ENCODE measurements at regions not wholly inside any gene's neighbourhood (a gene's known extent, or its start where the extent isn't known, plus 50 kb on each side); places are given as distances from the start of the nearest gene placed in this dataset.
"Not testable (repeated sequence)": the region's sequence is repeated elsewhere in the genome, so short reads cannot be mapped to it uniquely, and the experiment has no call there.

DNA sequence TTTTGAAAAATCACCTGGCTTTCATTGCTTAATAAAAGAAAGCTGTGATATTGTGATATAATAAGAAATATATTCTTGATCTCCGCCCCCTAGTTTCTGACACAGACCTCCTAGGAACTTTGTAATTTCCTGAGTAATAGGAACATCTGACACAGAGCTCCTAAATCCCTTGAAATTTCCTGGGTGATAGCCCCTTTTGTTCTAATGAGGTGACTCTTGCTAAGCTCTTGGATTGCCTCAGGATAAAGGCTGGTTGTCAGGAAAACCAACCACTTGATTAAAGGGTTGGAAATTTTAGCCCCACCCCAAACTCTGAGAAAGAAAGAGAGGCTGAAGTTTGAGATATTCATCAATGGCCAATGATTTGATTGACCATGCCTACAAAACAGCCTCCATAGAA is 326.4 kb upstream of the KIF2B start:
- Mint-ChIP-seq H3K4me3 (no peak overlapping the region), H3K27me3 (no peaks in the 10 kb centered on the region), H3K27ac (no peak overlapping the region), H3K36me3 (ENCODE audit: low read depth) (no peaks in the 10 kb centered on the region), H3K9me3 (peaks cover 19% of the 10 kb centered on the region), H3K4me1 (no peaks in the 10 kb centered on the region)
- no peak for ATAC-seq
- no peak for DNase-seq

- Mint-ChIP-seq H3K27ac (no peak overlapping the region), H3K9me3 (peaks cover 11% of the 10 kb centered on the region), H3K4me1 (no peaks in the 10 kb centered on the region), H3K36me3 (ENCODE audit: low read depth) (no peaks in the 10 kb centered on the region), H3K4me3 (no peak overlapping the region), H3K27me3 (no peaks in the 10 kb centered on the region)
- DNase-seq (no peak), ATAC-seq (no peak)
These were observed 330.2 kb upstream of the KIF2B start for GRCh38 chr17:53492532-53492931.

GRCh38 chr17:53490447-53490968 is 332.2 kb upstream of the KIF2B start:
- no peak for DNase-seq
- no peaks in the 10 kb centered on the region for H3K27me3 Mint-ChIP-seq
- no peaks in the 10 kb centered on the region for H3K4me1 Mint-ChIP-seq
- H3K27ac Mint-ChIP-seq: no peak overlapping the region
- H3K9me3 Mint-ChIP-seq: peaks cover 11% of the 10 kb centered on the region
- H3K4me3 Mint-ChIP-seq: no peak overlapping the region
- H3K36me3 Mint-ChIP-seq (ENCODE audit: low read depth): no peaks in the 10 kb centered on the region
- ATAC-seq: no peak

DNA sequence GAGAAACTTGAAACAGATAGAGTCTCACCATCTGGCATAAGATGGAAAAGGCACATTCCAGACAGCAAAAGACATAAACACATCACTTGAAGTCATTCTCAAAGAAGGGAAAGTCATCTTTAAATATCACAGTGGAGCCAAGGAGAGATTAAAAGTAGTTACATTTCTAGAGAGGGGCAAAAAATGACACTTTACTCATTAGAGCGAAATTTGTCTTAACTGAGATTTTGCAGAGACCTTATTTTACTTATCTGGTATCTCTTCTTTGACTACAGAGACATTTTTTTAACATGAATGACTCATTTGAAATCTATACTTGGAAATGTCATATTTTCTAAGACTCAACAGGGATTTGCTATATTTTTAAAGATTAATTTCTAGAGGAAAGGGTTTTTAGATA is 339.0 kb upstream of the KIF2B start:
- Mint-ChIP-seq H3K27ac (no peak overlapping the region), H3K27me3 (no peaks in the 10 kb centered on the region), H3K4me1 (no peaks in the 10 kb centered on the region), H3K4me3 (no peak overlapping the region), H3K9me3 (peaks cover 24% of the 10 kb centered on the region), H3K36me3 (ENCODE audit: low read depth) (no peaks in the 10 kb centered on the region)
- DNase-seq: no peak
- ATAC-seq: no peak

DNA sequence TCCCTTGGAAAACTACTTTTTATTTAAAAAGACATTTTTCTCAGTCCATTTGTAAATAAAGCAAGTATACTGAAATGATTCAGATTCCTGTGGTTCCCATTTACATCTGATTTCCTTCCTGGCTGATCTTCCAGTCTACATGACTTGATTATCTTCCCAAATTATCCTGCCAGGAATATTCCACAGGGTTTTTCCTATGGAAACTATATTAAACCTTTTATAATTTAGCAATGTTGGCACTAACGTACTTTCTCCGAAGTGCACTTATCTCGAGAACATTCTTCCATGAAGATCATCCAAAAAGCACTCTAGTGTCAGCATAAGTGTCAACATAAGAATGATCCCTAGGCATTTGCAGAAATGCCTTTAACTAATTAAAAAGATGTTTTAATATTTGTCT is 347.7 kb upstream of the KIF2B start:
- no peak overlapping the region for H3K4me3 Mint-ChIP-seq
- H3K9me3 Mint-ChIP-seq: peaks cover 11% of the 10 kb centered on the region
- no peaks in the 10 kb centered on the region for H3K27me3 Mint-ChIP-seq
- no peak overlapping the region for H3K27ac Mint-ChIP-seq
- H3K36me3 Mint-ChIP-seq (ENCODE audit: low read depth): no peaks in the 10 kb centered on the region
- ATAC-seq (no peak), DNase-seq (no peak)
- H3K4me1 Mint-ChIP-seq: no peaks in the 10 kb centered on the region

GRCh38 chr17:53472586-53472985 is 350.1 kb upstream of the KIF2B start:
- Mint-ChIP-seq H3K36me3 (ENCODE audit: low read depth) (no peaks in the 10 kb centered on the region), H3K27ac (no peak overlapping the region), H3K27me3 (no peaks in the 10 kb centered on the region), H3K9me3 (peaks cover 9% of the 10 kb centered on the region), H3K4me1 (no peaks in the 10 kb centered on the region), H3K4me3 (no peak overlapping the region)
- ATAC-seq: no peak
- DNase-seq: no peak

DNA sequence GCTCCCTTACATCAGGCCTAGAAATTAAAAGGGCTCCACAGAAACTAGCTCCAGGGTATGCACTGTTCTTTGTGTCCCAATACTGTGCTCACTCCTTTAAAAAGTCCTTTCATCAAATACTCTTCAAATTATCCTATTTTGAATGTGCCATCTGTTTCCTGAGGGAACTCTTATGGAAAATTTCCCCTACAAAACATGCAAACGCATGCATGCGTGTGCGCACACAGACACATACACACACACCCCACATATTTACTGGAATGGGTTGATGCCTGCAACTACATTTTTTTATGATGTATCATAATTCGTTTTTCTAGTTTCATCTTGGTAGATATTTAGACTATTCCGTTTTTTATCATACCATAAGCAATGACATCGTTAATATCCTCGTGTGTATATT is 351.2 kb upstream of the KIF2B start:
- ATAC-seq (no peak), DNase-seq (no peak)
- Mint-ChIP-seq H3K9me3 (peaks cover 9% of the 10 kb centered on the region), H3K27ac (no peak overlapping the region), H3K36me3 (ENCODE audit: low read depth) (no peaks in the 10 kb centered on the region), H3K27me3 (no peaks in the 10 kb centered on the region), H3K4me1 (no peaks in the 10 kb centered on the region), H3K4me3 (no peak overlapping the region)

DNA sequence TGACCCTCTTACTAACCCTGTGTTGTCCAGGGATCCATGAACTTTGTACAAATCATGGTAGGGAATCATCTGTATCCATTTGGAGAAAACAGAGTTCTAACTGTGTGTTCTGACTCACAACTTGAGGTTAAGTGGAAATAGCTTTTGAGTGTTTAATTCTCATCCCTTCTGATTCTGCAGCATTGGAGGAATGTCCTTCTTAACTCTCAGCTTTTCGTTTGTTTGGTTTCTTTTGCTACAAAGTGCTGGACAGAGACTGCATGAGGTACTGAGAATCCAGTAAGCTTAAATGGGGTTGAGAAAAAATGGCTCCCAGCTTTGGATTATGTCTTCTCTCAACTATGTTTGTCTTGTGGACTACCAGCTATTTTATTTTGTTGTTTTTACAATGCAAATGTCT is 352.1 kb upstream of the KIF2B start:
- DNase-seq (no peak), ATAC-seq (no peak)
- Mint-ChIP-seq H3K27me3 (no peaks in the 10 kb centered on the region), H3K9me3 (peaks cover 9% of the 10 kb centered on the region), H3K36me3 (ENCODE audit: low read depth) (no peaks in the 10 kb centered on the region), H3K4me1 (no peaks in the 10 kb centered on the region), H3K4me3 (no peak overlapping the region), H3K27ac (no peak overlapping the region)

DNA sequence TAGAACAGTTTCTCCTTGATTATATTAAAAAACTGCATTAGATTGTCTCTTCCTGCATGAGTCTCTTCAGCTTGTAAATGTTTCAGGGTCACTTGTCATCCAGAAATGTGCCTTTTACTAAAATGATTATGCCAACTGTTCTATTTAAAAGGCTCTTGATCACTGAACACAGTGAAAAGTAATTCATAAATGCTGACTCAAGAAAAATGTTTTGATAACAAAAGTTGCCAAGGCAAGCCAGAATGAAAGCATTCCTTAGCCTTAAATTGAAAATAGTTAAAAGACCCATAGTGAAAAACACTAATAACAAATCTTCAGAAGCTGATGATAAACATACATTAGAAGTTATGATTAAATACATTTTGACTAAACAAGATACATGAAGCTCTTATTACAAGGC is 356.0 kb upstream of the KIF2B start:
- peaks cover 7% of the 10 kb centered on the region for H3K9me3 Mint-ChIP-seq
- no peak overlapping the region for H3K27ac Mint-ChIP-seq
- no peaks in the 10 kb centered on the region for H3K27me3 Mint-ChIP-seq
- no peaks in the 10 kb centered on the region for H3K36me3 Mint-ChIP-seq (ENCODE audit: low read depth)
- no peaks in the 10 kb centered on the region for H3K4me1 Mint-ChIP-seq
- no peak for DNase-seq
- H3K4me3 Mint-ChIP-seq: no peak overlapping the region
- no peak for ATAC-seq

- H3K27ac Mint-ChIP-seq; H3K4me1 Mint-ChIP-seq; H3K4me3 Mint-ChIP-seq; DNase-seq; H3K36me3 Mint-ChIP-seq (ENCODE audit: low read depth); H3K27me3 Mint-ChIP-seq; ATAC-seq; H3K9me3 Mint-ChIP-seq: not testable (repeated sequence)
These were observed 358.3 kb upstream of the KIF2B start for GRCh38 chr17:53464396-53464795.

- DNase-seq: no peak
- ATAC-seq: no peak
- H3K9me3 Mint-ChIP-seq: peaks cover 9% of the 10 kb centered on the region
These were observed 359.4 kb upstream of the KIF2B start for GRCh38 chr17:53463363-53463762.

DNA sequence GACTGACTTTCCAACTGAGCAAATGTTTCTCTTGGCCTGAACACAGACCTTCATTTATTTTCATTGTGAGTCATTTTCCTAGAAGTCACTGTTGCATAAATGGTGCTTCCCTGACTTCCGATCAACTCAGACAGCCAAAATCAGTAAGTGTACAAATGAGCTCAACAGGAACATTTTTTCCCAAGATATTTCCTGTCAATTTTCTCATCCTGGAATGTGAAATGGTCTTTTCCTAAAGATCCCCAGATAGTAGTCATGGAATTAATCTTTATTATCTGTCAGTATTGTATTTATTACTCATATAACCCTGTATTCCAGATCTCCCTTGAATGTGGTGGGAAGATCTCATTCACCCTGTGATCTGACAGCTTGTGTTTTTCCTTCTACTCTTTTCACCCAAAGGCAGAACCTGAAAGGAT is 360.3 kb upstream of the KIF2B start:
- H3K27ac Mint-ChIP-seq: no peak overlapping the region
- H3K4me3 Mint-ChIP-seq: no peak overlapping the region
- H3K9me3 Mint-ChIP-seq: peaks cover 7% of the 10 kb centered on the region
- ATAC-seq (no peak), DNase-seq (no peak)
- no peaks in the 10 kb centered on the region for H3K27me3 Mint-ChIP-seq
- no peaks in the 10 kb centered on the region for H3K4me1 Mint-ChIP-seq
- no peaks in the 10 kb centered on the region for H3K36me3 Mint-ChIP-seq (ENCODE audit: low read depth)

More at GRCh38 chr17:53463363-53463762, 359.4 kb upstream of the KIF2B start:
- Mint-ChIP-seq H3K4me1 (no peaks in the 10 kb centered on the region), H3K27ac (no peak overlapping the region), H3K4me3 (no peak overlapping the region), H3K36me3 (ENCODE audit: low read depth) (no peaks in the 10 kb centered on the region), H3K27me3 (no peaks in the 10 kb centered on the region)

DNA sequence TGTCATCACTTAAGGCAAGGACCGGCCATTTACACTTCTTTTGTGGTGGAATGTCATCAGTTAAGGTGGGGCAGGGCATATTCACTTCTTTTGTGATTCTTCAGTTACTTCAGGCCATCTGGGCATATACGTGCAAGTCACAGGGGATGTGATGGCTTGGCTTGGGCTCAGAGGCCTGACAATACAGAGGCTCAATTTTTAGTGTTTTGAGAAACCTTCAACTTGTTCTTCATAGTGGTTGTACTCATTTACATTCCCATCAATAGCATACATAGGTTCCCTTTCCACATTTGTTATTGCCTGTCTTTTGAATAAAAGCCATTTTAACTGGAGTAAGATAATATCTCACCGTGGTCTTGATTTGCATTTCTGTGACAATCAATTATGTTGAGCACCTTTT is 366.8 kb upstream of the KIF2B start:
- H3K4me3 Mint-ChIP-seq; H3K4me1 Mint-ChIP-seq; DNase-seq; H3K27ac Mint-ChIP-seq; H3K27me3 Mint-ChIP-seq; H3K36me3 Mint-ChIP-seq (ENCODE audit: low read depth); ATAC-seq: not testable (repeated sequence)
- H3K9me3 Mint-ChIP-seq: peaks cover 18% of the 10 kb centered on the region

DNA sequence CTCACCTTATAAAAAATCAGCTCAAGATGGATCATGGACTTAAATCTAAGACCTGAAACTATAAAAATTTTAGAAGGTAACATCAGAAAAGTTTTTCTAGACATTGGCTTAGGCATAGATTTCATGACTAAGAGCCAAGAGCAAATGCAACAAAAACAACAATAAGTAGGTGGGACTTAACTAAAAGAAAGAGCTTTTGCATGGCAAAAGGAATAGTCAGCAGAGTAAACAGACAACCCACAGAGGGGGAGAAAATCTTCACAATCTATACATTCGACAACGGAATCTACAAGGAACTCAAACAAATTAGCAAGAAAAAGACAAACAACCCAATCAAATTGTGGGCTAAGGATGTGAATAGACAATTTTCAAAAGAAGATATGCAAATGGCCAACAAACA is 368.4 kb upstream of the KIF2B start:
- H3K9me3 Mint-ChIP-seq: peaks cover 17% of the 10 kb centered on the region
- no peaks in the 10 kb centered on the region for H3K4me1 Mint-ChIP-seq
- no peak for DNase-seq
- H3K36me3 Mint-ChIP-seq (ENCODE audit: low read depth): no peaks in the 10 kb centered on the region
- no peaks in the 10 kb centered on the region for H3K27me3 Mint-ChIP-seq
- no peak overlapping the region for H3K27ac Mint-ChIP-seq
- no peak overlapping the region for H3K4me3 Mint-ChIP-seq
- ATAC-seq: no peak

DNA sequence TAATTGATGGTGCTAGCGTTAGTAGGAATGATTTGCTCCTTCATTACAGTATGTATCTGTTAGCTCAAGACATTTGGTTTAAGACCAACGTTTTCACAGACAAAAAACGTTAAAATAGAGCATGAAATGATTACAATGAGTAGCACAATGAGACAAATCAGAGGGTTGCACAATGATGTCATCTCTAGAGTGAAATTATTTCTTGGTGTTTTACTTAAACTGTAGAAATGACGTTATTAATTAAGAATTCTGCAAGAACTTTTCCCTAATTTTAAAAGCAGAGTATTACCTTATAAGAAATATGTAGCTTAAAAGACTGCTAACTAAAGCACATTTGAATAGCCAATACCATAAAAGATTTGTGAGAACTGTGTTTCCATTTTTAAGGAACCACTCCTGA is 373.4 kb upstream of the KIF2B start:
- DNase-seq: no peak
- no peak overlapping the region for H3K27ac Mint-ChIP-seq
- no peak for ATAC-seq
- H3K4me3 Mint-ChIP-seq: no peak overlapping the region
- no peaks in the 10 kb centered on the region for H3K36me3 Mint-ChIP-seq (ENCODE audit: low read depth)
- no peaks in the 10 kb centered on the region for H3K27me3 Mint-ChIP-seq
- no peaks in the 10 kb centered on the region for H3K4me1 Mint-ChIP-seq
- peaks cover 4% of the 10 kb centered on the region for H3K9me3 Mint-ChIP-seq

DNA sequence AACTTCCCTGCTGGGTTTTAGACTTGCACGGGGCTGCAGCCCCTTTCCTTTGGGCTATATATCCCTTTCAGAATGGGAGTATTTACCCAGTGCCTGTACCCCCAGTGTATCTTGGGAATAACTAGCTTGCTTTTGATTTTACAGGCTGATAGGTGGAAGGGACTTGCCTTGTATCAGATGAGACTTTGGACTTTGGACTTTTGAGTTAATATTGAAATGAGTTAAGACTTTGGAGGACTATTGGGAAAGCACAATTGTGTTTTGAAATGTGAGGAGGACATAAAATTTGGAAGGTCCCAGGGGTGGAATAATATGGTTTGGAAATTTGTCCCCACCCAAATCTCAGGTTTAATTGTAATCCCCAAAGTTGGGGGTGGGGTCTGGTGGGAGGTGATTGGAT is 393.8 kb upstream of the KIF2B start:
- no peak for DNase-seq
- H3K4me3 Mint-ChIP-seq: no peak overlapping the region
- ATAC-seq: no peak
- H3K4me1 Mint-ChIP-seq: no peaks in the 10 kb centered on the region
- H3K27me3 Mint-ChIP-seq: no peaks in the 10 kb centered on the region
- no peaks in the 10 kb centered on the region for H3K36me3 Mint-ChIP-seq (ENCODE audit: low read depth)
- H3K27ac Mint-ChIP-seq: no peak overlapping the region
- H3K9me3 Mint-ChIP-seq: peaks cover 9% of the 10 kb centered on the region
